ENCODE measurements at regions not wholly inside any gene's neighbourhood (a gene's known extent, or its start where the extent isn't known, plus 50 kb on each side); places are given as distances from the start of the nearest gene placed in this dataset.

DNA sequence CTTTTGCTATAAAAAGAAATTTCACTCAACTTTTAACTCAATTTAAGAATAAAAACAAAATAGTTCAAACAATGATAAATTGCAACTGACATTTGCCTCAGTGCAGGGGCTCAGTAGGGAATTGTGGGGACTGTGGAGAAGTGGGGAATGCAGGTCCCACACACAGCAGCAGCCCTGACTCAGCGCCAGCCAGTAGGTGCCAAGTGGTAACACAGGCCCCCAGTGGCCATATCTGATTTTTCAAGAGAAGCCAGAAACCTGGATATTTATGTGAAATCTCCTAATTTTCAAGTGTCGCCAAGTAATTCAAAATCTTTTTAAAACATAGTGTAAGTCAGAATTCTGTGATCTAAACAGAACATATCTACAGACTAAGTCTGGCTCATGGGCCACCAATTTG is 186.3 kb downstream of the EN1 start:
- no peak for DNase-seq

DNA sequence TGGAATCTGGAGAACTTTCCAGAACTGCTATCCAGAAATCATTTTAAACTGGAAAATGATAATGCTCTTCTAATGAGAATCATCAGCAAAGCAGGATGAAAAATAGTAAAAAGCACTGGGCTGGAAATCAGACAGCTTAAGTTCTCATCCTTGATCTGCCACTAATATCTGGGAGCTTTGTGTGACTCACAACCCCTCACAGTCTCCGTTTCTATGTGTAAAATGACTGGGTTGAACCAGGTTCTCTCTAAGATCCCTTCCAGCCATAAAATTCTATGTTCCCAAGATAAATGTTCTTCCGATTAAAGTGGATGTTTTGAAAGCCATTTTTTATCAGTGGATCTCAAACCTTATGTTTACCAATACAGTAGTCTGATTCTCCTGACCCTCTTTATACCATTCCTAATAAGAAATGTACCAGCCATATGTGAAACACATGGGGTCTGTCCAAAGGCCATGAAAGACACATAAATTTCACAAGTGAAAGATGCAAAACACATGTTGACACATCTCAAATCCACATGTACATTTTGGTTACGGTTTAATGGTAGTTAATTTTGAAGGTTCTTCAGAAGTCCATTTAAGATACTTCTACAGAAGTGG is 188.8 kb downstream of the EN1 start:
- no peak for DNase-seq

DNA sequence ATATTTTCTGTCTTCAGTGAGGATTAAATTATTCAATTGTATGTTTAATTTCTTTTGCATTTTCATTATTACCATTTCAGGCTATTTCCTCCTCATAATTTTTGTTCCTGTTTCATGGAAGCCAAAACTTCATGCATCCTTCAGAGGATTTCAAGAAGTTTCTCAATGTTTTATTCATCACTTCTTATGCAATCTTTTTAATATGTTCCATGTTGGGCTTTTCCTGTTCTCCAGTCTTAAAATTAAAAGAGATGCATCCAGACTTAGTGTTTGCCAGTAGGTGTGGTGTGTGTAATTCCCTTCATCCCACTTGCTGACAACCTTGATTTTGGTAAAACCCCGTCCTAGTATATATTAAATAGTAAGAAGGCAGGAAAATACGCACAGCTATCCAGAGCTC is 190.0 kb downstream of the EN1 start:
- DNase-seq = no peak

DNA sequence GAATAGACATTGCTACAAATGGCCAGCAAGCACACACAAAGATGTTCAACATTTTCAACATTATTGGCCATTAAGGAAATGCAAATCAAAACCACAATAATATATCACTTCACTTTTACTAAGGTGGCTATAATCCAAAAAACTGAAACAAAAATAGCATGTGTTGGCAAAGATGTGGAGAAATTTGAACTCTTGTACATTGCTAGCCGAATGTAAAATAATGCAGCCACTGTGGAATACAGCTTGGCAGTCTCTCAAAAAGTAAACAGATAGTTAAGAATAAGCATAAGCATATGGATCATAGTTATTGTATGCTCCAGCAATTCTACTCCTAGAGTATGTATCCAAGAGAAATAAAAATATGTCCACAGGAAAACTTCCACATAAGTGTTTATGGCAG is 192.5 kb downstream of the EN1 start:
- no peak for DNase-seq

DNA sequence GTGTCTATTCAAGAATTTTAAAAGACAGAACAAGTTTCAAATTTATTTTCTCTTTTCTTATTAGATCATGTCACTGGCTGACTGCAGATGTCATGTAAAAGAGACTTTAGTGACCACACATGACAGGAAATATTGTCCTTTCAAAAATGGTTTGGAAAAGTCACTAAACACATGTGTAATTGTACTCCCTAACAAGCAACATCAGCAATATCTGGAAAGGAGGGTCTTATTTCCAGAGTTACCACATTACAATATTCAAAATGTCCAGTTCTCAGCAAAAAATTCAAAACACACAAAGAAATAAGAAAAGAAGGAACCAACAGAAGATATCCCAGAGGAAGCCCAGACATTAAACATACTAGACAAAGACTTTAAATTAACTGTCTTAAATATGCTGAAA is 197.1 kb downstream of the EN1 start:
- DNase-seq = no peak

DNA sequence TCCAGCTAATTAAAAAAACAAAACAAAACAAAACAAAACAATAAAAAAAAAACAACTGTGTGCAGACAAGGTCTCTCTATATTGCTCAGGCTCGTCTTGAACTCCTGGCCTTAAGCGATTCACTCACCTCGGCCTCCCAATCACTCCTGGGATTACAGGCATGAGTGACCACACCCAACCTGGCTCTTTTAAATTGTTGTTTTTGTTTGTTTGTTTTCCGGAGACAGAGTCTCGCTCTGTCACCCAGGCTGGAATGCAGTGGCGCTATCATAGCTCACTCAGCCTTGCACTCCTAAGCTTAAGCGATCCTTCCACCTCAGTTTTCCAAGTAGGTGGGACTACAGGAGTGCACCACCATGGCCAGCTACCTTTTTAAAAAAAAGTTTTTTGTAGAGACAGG is 201.6 kb downstream of the EN1 start:
- no peak for DNase-seq

DNA sequence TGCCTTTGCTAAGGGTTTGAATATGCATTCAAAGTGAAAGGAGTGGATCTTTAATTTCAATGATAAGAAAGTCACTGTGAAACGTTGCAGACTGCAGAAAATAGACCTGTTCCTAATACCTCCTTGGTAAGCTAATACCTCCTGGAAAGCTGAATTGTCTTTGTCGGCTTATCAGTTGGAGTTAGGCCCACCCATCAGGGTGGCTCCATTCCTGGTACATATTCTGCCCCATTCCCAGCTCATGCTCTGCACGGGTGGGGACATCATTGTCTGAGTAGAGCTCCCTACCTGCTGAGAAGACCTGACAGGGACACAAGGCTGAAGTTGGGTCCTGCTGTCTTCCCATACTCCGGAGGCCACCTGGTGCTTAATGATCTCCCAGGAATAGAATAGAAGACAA is 203.3 kb downstream of the EN1 start:
- no peak for DNase-seq

DNA sequence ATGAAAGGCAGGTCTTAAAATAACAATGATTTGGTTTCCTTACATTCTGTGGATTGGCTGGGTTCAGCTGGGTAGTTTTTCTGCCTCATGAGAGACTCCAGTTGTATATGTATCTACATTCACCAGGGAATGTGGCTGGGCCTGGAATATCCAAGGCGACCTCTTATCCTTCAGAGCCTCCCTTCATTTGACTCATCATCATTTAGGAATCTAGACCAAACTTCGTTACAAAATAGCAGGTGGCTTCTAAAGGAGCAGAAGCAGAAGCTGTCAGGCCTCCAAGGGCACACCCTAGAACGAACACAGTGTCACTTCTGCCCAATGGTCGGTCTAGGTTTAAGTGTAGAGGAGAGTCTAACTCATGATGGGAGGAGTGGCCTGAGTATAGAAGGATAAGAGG is 204.2 kb downstream of the EN1 start:
- DNase-seq = no peak

DNA sequence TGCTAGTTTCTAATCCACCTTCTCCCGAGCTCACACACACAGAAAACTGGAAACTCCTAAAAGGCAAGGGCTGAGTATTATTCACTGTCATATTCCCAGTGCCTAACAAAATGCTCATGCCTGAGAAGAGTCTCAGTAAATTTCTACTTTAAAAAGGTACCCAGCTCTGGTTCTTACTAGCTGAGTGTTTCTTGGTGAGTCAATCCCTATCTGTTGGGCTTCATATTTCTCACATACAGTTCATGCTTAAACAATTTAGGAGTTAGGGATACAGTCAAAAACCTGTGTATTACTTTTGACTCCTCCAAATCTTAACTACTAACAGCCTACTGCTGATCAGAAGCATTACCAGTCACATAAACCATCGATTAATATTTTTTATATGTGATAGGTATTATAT is 204.9 kb downstream of the EN1 start:
- no peak for DNase-seq

DNA sequence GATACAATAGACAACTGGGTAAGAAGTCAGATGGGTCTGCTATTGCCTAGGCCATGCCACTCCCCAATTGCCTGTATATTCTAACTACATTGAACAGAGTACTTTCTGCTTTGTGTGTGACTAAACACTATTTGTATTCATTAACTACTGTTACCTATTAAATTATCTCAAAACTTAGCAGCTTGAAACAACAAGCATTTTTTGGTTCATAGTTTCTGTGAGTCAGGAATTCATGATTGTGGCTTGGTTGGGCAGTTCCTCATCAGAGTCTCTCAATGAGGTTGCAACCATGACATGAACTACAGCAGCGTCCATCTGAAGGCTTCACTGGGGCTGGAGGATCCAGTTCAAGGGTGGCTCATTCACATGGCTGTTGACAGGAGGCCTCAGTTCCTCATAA is 205.7 kb downstream of the EN1 start:
- no peak for DNase-seq

DNA sequence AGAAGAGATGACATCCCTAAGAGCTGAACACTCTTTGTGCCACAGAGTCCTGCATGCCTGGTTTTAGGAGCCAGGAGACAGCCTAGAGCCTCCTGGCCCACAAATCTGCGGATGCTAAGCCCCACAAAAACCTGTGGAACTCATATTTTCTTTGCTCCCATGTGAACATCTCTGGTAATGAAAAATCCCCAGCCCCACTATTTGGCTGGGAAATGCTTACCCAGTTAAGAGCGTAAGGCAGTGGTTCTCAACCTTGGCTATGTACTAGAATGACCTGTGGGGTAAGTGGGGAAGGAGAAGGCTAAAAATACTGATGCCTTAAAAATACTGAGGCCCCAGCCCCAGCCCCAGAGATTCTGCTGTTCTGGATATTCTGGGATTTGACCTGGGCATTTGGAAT is 208.1 kb downstream of the EN1 start:
- no peak for DNase-seq

DNA sequence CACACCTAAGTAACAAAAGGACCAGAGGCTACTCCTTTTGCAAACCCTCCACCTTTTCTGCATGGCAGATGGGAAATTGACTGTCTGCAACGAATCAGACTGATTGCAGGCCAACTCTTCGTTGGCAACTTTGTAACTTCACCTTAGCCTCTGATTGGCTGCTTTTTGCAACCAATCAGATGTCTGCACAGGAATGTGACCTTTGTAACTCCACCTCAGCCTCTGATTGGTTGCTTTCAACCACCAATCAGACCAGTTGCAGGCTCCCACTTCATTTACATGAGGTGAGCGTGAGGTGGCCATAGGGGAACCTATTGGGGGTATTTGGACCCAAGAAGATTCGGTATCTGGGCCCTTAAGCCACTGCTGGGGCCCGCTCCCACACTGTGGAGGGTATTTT is 209.0 kb downstream of the EN1 start:
- DNase-seq = no peak

DNA sequence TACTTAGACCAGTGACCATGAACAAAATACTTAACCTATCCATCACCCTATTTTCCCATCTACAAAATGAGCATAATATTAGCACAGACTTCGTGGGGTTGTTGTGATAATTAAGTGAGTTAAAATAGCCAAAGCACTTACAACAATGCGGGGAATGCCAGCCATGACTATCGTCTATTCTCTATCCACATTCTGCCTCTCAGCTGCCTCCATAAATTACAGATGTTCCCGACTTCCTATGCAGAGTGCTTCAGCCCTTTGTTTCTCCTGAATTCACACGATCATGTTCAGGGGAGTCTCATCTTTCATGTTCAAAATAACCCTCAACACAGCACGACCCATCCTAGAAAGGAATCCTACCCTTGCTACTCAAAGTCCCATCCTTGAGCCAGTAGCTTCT is 211.6 kb downstream of the EN1 start:
- DNase-seq = no peak

DNA sequence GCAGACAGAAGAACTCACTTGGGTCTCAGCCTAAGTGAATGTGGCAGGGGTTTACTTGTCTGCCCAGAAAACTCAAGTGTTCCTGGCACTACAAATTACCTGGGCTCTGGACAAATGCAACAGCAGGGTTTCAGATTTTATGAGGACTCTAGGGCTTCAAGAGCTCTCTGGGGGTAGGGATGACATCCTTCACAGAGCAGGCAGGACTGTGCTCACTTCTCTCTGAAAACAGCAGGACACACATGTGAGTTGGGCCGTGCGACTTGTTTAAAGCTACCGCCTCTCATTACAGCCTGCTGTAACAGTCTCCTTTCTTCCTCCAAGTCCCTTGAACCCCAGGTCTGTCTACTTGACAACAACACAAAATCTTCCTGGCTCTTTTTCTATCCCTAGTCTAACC is 212.6 kb downstream of the EN1 start:
- DNase-seq = no peak

DNA sequence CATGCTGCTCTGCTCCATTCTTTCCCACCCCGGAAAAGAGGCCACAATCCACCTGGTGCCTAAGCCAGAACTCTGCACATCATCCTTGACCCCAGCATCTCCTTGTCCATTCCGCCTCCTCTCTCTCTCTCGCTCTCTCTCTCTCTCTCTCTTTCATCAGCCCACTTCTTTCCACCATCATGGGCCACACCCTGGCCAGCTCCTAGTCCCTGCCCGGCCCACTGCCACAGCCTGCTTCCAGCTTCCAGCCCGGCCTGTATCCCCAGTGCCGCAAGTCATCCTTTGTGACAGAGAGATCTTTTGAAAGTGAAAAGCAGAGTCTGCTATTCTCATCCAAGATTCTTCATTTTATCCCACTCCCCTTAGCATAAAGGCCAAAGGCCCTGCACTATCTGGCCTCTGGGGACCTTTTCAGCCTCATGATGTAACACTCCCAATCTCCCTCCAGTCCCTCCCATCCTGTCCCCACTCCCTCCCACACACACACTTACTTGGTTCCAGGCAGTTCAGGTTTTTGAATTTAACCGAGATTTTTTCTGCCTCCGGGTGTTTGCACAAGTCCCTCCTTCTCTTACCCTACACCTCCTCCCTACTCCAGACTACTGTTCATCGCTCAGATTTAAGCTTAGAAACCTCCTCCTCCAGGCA is 214.0 kb downstream of the EN1 start:
- DNase-seq = no peak

DNA sequence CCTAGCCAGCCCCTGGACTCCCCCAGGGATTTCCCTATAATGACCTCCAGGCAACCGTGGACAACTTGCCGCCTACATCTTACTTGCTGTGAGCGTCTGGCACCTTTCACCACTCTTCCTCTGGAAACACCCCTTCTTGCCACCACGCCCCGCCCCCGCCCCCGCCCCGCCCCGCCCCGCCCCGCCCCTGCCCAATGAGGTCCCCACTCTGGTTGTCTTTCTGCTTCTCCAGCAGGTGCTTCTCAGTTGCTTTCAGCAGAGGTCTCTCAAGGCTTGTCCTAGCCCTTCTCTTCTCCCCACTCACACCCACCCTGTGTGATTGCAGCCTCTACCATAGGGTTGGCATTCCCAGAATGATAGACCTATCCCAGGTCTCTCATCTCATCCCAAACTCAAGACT is 214.5 kb downstream of the EN1 start:
- no peak for DNase-seq

DNA sequence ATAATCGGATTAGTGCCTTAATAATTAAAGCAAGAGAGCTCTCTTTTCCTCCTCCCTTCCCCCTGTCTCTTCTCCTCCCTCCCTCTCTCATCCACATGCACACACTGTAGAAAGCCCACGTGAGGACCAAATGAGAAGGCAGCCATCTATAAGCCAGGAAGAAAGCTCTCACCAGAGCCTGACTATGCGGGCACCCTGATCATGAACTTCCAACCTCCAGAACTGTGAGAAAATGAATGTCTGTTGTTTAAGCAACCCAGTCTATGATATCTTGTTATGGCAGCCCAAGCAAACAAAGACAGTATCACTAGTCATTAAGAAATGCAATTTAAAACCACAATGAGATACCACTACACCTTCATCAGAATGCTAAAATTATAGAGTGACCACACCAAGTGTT is 220.3 kb downstream of the EN1 start:
- DNase-seq = no peak

DNA sequence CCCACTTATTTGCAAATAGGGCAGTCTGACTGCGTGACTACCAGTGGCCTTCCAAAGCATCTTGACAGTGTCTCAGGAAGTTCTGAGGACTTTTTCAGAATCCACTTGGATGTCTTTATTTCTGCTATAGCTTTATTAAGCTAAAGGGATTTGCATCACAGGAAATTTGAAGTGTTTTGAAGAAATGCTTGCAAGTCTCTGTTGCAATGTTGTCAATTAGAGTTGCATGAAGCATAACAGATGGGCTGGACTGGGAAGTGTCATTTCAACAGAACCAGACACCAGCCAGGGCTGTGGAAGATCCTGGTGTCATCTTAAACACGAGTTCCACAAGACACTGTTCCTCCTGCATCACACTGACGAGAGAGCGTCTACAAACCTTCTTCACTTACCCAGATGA is 224.5 kb downstream of the EN1 start:
- no peak for DNase-seq

DNA sequence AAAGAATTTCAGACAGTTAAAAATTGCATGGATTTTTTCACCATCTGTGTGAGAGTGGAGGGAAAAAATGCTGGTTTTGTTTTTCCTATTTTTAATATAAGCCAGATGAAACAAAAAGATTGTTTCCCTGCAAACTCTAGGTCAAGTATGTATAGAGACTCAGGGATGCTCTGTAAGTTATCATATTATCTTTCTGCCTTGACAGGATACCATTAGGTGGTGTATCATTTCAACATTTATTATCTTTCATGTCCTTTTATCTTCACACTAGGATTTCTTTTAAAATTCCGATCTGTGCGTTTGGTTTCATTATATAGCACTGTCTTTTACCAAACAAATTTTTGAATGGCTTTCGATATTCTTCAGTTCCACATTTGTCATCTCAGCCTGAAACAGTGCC is 225.3 kb downstream of the EN1 start:
- DNase-seq = no peak

DNA sequence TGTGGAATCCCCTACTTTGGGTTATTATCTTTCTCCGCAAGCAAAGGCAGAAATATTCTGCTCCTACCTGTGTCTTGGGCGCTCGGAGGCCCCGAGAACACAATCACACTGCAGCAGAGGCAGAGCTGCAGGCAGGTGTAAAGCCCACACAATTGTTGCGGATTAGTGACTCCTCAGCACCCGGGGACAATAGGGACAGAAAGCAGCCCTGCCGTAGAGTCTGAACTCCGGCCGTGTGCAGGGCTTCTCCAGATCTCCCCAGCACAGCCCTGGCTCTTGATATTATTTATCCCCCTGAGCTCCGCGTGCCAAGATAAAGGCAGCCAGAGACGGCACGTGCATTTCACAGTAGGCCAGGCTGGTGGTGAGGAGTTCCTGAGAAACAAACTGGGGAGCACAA is 229.2 kb downstream of the EN1 start:
- no peak for DNase-seq

DNA sequence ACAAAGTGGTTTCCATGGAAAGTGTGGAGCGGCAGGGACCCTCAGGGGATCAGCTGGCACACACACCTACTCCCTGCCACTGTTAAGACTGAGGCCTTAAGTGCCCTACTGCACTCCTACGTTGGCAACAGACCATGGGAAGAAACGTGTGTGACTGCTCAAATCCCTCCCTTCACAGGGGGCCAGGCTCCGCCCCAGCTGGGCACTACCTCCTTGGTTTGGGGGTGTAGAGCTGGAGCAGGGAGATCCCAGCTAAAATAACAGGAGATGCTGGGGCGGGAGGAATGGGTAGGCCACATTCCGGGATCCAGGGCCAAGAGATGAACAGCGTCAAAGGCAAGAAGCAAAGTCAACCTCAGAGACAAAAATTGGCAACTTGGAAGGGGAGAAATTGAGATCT is 231.0 kb downstream of the EN1 start:
- DNase-seq = no peak

DNA sequence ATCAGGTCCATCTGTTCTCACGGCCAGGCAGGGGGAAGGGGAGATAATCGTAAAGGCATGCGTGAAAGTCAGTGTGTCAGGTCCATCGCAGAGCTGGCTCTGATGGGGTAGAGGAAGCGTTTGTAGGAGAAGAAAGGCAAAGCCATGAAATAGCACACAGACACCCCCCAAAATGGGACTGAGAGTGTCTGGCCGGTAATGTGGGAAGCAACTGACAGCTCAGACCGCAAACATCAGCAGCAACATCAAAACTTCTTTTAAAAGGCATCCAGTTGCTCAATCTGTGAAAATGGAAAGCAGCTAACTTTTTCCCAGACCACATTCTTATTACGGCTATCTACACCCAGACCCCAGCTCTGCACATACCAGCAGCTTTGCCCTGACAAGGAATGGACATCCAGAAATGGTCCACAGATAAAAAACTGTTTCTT is 232.6 kb downstream of the EN1 start:
- DNase-seq = no peak

DNA sequence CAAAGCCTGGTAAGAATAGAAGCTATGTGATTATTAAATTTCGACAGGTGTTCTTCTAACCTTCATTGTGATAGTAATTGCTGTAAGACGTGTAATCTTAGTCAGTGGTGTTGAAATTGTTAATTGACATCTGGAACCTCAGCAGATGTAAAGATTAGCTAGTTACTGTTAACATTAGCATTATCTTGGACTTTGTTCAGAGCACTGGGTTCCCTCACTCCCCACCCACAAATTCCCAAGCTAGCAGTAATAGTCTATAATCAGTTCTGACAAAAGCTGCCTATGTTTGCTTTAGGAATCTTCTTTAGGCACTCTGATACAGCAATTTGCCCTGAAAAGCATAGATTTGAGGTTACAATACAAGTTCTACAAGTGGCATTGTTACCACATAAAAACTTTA is 233.7 kb downstream of the EN1 start:
- no peak for DNase-seq

DNA sequence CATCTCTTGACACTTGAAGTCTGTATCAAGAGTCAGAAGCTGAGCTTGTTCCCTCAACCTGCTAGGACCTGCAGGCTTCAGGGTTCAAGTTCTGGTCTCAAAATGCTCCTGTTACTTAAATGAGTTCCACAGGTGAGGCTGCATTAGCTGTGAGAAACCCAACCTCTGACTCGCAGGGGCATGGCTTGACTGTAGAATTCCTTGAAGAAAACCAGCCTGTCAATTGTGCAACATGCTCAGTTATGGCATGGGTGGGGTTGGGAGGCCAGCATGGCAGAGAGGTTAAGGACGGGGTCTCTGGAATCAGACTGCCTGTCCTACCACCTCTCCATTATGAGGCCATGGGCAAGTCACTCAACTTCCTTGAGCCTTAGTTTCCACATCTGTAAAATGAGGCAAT is 235.8 kb downstream of the EN1 start:
- no peak for DNase-seq

DNA sequence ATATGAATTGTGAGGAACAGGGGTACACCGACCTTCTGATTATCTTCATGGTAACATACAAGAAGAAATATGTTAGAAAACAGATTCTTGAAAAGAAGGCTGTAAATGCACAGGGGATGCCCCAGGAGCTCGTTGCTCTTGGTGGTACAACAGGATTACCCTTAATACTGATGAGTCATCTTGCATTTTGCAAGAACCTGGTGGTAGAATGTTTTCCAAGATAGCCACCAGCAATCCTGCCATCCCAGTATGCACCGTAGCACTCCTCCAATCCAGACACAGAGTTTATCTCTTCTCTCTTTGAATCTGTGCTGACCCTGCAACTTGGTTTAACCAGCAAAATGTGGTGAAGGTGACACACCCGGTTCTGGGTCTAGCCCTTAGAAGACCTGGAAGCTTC is 238.3 kb downstream of the EN1 start:
- no peak for DNase-seq

Measured in C1 segment of cervical spinal cord (tissue), 14 donors.